ENCODE measurements at regions not wholly inside any gene's neighbourhood (a gene's known extent, or its start where the extent isn't known, plus 50 kb on each side); places are given as distances from the start of the nearest gene placed in this dataset.

DNA sequence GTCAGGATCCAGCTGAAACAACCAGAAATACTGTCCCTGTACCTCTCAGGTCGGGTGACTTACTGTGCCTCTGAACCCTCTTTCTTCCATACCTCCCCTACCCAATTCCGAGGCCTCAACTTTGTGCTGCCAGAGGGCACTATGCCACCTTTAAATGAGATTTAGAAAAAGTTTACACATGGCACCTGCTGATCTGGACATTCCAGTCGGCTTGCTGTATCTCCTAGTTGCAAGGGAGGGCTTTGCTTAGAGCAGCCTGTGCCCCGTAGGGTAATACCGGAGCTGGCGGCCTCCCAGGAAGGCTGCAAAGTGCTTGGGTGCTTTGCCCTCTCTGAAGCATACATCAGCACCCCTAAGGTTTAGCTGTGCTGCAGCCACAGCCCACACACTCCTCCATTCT, 306.0 kb upstream of the RBFOX1 start:
- TF ChIP-seq, protein P1, sequence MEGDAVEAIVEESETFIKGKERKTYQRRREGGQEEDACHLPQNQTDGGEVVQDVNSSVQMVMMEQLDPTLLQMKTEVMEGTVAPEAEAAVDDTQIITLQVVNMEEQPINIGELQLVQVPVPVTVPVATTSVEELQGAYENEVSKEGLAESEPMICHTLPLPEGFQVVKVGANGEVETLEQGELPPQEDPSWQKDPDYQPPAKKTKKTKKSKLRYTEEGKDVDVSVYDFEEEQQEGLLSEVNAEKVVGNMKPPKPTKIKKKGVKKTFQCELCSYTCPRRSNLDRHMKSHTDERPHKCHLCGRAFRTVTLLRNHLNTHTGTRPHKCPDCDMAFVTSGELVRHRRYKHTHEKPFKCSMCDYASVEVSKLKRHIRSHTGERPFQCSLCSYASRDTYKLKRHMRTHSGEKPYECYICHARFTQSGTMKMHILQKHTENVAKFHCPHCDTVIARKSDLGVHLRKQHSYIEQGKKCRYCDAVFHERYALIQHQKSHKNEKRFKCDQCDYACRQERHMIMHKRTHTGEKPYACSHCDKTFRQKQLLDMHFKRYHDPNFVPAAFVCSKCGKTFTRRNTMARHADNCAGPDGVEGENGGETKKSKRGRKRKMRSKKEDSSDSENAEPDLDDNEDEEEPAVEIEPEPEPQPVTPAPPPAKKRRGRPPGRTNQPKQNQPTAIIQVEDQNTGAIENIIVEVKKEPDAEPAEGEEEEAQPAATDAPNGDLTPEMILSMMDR (IDR thresholded peaks at IDR 0.05; ENCODE audit: partially characterized antibody, unreplicated experiment): no peak
- Mint-ChIP-seq H3K4me3 (ENCODE audit: unreplicated experiment) (no peak overlapping the region), H3K4me1 (ENCODE audit: low read depth, unreplicated experiment) (peaks cover 2% of the 10 kb centered on the region), H3K27me3 (ENCODE audit: unreplicated experiment) (peaks cover under 1% of the 10 kb centered on the region), H3K9me3 (ENCODE audit: unreplicated experiment) (peaks cover 4% of the 10 kb centered on the region), H3K36me3 (ENCODE audit: unreplicated experiment) (peaks cover 18% of the 10 kb centered on the region), H3K27ac (ENCODE audit: unreplicated experiment) (no peak overlapping the region)
- no peak for DNase-seq

DNA sequence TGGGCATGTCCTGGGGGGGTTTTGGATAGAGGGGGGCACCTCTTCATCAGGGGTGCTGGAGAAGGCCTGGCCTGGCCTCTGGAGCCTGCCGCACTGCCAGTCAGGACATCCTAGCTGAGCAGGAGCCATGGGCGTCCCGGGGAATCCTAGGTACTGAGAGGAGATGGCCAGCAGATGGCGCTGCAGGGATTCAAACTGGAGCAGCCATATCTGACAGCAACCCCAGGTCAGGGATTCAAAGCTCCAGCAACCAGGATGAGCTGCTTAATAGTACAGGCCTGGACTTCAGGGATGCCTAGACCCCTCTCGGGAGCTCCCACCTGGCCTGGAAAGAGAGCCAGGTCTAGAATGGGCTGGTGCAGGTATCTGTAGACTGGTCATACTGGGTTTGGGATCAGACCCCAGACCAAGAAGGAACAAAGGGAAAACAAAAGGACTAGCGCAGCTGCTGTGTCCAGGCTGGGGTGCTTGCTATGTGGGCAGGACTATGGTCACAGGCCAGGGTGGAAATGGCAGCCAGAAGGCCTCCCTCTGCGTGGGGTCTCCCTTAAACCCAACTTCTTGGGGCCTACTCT, 306.9 kb upstream of the RBFOX1 start:
- Mint-ChIP-seq H3K4me3 (ENCODE audit: unreplicated experiment) (no peak overlapping the region), H3K27me3 (ENCODE audit: unreplicated experiment) (no peaks in the 10 kb centered on the region), H3K4me1 (ENCODE audit: low read depth, unreplicated experiment) (peaks cover 2% of the 10 kb centered on the region), H3K27ac (ENCODE audit: unreplicated experiment) (no peak overlapping the region), H3K9me3 (ENCODE audit: unreplicated experiment) (peaks cover 4% of the 10 kb centered on the region), H3K36me3 (ENCODE audit: unreplicated experiment) (peaks cover 15% of the 10 kb centered on the region)
- TF ChIP-seq, protein P1 (IDR thresholded peaks at IDR 0.05; ENCODE audit: partially characterized antibody, unreplicated experiment): peak; percentile 80
- DNase-seq: peak; percentile 85

DNA sequence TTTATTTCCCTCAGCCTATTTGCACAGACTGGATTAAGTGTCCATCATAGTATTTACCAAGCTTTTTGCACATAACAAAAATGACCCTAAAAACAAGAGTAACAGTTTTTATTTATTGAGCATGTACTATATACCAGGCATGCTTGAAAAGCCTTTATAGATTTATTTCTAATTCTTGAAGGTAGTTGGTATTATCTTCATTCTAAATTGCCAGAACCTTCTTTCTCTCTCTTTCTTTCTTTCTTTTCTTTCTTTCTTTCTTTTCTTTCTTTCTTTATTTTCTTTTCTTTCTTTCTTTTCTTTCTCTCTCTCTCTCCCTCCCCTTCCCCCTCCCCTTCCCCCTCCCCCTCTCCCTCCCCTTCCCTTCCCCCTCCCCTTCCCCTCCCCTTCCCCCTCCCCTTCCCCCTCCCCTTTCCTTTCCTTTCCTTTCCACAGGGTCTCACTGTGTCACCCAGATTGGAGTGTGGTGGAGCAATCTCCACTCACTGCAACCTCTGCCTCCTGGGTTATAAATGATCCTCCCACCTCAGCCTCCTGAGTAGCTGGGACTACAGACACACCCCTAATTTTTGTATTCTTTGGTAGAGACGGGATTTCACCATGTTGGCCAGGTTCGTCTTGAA, 310.9 kb upstream of the RBFOX1 start:
- peaks cover 7% of the 10 kb centered on the region for H3K27me3 Mint-ChIP-seq (ENCODE audit: unreplicated experiment)
- no peak overlapping the region for H3K27ac Mint-ChIP-seq (ENCODE audit: unreplicated experiment)
- peaks cover 12% of the 10 kb centered on the region for H3K36me3 Mint-ChIP-seq (ENCODE audit: unreplicated experiment)
- peaks cover 2% of the 10 kb centered on the region for H3K4me1 Mint-ChIP-seq (ENCODE audit: low read depth, unreplicated experiment)
- peaks cover 7% of the 10 kb centered on the region for H3K9me3 Mint-ChIP-seq (ENCODE audit: unreplicated experiment)
- DNase-seq: no peak
- no peak overlapping the region for H3K4me3 Mint-ChIP-seq (ENCODE audit: unreplicated experiment)
- TF ChIP-seq, protein P1 (IDR thresholded peaks at IDR 0.05; ENCODE audit: partially characterized antibody, unreplicated experiment): no peak

DNA sequence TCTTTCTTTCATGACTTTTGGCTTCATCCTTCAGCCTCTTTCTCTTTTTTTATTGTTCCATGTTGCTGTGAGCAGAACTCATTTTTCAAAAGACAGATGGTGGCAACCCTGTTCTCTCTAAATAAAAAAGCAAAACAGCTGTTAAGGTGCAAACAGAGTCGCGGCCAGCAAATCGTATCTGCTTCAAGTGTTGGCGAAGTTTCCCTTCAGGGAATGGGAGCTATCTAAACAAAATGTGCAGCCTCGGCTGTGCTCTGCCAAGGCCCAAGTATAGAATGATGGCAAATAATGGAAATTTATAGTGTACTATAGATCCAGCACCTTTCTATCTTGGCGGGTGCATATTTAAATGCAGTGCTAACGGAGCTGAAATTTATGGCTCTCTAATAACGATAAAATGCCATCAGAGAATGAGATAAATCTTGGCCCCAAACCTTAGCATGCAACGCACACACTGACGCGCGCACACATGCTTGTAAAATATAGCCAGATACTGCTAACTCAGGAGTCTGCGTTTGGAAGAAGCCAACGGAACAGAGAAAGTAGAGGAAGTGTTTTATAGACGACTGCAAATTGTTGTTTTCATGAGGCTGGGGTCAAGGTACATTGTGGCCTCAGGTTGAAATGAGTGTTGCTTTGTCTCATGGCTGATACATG, 315.5 kb upstream of the RBFOX1 start:
- Mint-ChIP-seq H3K36me3 (ENCODE audit: unreplicated experiment) (peaks cover 8% of the 10 kb centered on the region), H3K27me3 (ENCODE audit: unreplicated experiment) (peaks cover 7% of the 10 kb centered on the region), H3K4me3 (ENCODE audit: unreplicated experiment) (no peak overlapping the region), H3K27ac (ENCODE audit: unreplicated experiment) (no peak overlapping the region), H3K9me3 (ENCODE audit: unreplicated experiment) (peaks cover 2% of the 10 kb centered on the region), H3K4me1 (ENCODE audit: low read depth, unreplicated experiment) (no peaks in the 10 kb centered on the region)
- TF ChIP-seq, protein P1 (IDR thresholded peaks at IDR 0.05; ENCODE audit: partially characterized antibody, unreplicated experiment): no peak
- DNase-seq: no peak

DNA sequence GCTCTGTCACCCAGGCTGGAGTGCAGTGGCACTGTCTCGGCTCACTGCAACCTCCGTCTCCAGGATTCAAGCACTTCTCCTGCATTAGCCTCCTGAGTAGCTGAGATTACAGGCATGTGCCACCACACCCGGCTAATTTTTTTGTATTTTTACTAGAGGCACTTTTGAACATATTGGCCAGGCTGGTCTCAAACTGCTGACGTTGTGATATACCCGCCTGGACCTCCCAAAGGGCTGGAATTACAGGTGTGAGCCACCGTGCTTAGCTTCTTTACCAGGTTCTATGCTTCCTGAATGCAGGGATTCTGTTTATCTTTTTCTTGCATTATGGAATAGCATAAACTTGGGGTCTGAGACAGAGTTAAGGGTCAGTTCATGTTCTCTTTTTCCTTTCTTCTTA, 317.9 kb upstream of the RBFOX1 start:
- Mint-ChIP-seq H3K4me3 (ENCODE audit: unreplicated experiment) (no peak overlapping the region), H3K9me3 (ENCODE audit: unreplicated experiment) (peaks cover 7% of the 10 kb centered on the region), H3K27ac (ENCODE audit: unreplicated experiment) (no peak overlapping the region), H3K27me3 (ENCODE audit: unreplicated experiment) (peaks cover 7% of the 10 kb centered on the region), H3K36me3 (ENCODE audit: unreplicated experiment) (peaks cover 12% of the 10 kb centered on the region), H3K4me1 (ENCODE audit: low read depth, unreplicated experiment) (no peaks in the 10 kb centered on the region)
- DNase-seq: no peak
- TF ChIP-seq, protein P1 (IDR thresholded peaks at IDR 0.05; ENCODE audit: partially characterized antibody, unreplicated experiment): no peak

All from glutamatergic neuron (in vitro differentiated cells).